ENCODE measurements at regions not wholly inside any gene's neighbourhood (a gene's known extent, or its start where the extent isn't known, plus 50 kb on each side); places are given as distances from the start of the nearest gene placed in this dataset.

DNA sequence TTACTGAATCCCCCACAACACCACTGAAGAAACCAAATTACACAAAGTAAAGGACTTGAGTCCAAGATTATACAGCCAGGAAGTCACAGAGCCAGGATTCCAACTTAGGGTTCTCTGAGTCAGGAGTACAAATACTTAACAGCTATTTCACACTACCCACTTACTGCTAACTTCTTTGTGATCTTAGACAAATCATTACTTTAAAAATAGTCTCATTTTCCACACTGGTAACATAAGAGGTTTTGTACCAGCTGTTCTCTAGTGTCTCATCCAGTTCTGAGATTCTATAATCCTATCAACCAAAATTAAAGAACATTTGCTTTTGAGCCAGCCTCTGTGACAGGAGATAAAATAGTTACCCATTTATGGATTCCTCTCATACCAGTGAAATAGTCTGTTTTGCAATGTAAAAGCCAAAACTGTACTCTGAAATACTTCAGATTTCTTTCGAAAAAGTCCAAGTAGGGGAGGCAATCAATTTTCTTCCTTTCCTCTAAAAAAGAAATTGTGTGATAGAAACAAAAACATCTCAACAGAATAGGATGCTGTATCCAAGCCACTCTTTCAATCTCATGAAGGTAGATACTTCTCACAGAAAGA, 157.6 kb downstream of the LRATD1 start:
- no peak for DNase-seq (ENCODE audit: unreplicated experiment)
- BruUV-seq (replicated peaks), result no TSS peak
- H3K27ac Mint-ChIP-seq (ENCODE audit: low read depth, unreplicated experiment), result no peak overlapping the region
- CTCF ChIA-PET, result no interaction called here
- no peak overlapping the region for H3K4me3 Mint-ChIP-seq (ENCODE audit: unreplicated experiment)
- no peaks in the 10 kb centered on the region for H3K9me3 Mint-ChIP-seq (ENCODE audit: unreplicated experiment)
- POLR2A ChIA-PET, result no interaction called here
- H3K36me3 Mint-ChIP-seq (ENCODE audit: insufficient read depth, unreplicated experiment), result no peaks in the 10 kb centered on the region
- intact Hi-C loops (cut with micrococcal nuclease), result no loop called here
- H3K27me3 Mint-ChIP-seq (ENCODE audit: insufficient read depth, unreplicated experiment), result no peaks in the 10 kb centered on the region
- H3K4me1 Mint-ChIP-seq (ENCODE audit: insufficient read depth, unreplicated experiment), result no peaks in the 10 kb centered on the region
- TF ChIP-seq, protein P1, sequence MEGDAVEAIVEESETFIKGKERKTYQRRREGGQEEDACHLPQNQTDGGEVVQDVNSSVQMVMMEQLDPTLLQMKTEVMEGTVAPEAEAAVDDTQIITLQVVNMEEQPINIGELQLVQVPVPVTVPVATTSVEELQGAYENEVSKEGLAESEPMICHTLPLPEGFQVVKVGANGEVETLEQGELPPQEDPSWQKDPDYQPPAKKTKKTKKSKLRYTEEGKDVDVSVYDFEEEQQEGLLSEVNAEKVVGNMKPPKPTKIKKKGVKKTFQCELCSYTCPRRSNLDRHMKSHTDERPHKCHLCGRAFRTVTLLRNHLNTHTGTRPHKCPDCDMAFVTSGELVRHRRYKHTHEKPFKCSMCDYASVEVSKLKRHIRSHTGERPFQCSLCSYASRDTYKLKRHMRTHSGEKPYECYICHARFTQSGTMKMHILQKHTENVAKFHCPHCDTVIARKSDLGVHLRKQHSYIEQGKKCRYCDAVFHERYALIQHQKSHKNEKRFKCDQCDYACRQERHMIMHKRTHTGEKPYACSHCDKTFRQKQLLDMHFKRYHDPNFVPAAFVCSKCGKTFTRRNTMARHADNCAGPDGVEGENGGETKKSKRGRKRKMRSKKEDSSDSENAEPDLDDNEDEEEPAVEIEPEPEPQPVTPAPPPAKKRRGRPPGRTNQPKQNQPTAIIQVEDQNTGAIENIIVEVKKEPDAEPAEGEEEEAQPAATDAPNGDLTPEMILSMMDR (IDR thresholded peaks at IDR 0.05; ENCODE audit: unreplicated experiment), result no peak

DNA sequence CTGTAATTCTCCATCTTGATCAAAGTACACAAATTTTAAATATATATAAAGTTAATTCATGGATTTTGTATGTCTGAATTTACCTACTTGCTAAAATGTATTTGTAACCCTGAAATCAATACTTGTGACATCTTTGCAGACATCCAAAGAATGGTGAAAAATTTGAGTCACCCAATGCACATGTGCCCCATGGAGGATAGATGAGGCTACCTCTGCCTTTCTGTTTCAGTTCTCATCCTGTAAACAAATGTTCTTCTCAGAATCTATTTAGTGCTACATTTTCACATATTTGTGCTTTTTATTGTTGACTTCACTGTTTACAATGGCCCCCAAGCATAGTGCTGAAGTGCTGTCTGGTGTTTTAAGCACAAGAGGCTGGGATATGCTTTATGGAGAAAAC, 171.5 kb downstream of the LRATD1 start:
- BruUV-seq (replicated peaks), result no TSS peak

DNA sequence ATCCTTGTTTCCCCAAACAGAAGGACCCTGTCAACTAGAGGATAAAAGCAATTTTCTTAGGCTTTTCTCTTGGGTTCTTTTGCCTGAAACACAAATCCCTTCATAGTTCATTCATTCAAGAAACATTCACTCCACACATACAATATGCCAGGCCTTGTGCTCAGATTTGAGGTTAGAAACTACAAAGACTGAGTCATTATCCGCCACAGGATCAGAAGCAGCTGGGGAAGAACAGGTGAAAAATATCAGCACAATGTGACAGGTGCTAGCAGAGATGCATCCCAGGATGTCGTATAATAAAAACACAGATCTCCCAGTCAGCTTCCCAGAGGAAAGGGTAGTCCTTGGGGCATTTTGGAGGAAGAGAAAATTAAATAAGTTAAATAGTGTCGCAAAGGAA, 172.4 kb downstream of the LRATD1 start:
- H3K27me3 Mint-ChIP-seq (ENCODE audit: insufficient read depth, unreplicated experiment), result no peaks in the 10 kb centered on the region
- H3K9me3 Mint-ChIP-seq (ENCODE audit: unreplicated experiment), result peaks cover 14% of the 10 kb centered on the region
- intact Hi-C loops (cut with micrococcal nuclease), result no loop called here
- H3K4me3 Mint-ChIP-seq (ENCODE audit: unreplicated experiment), result no peak overlapping the region
- no peak for DNase-seq (ENCODE audit: unreplicated experiment)
- CTCF ChIA-PET, result interaction anchor here (1.1 kb wide), 1 partner anchor 128 kb away, joined by 3 read pairs; no protein-coding TSS in a partner anchor
- POLR2A ChIA-PET, result no interaction called here
- H3K36me3 Mint-ChIP-seq (ENCODE audit: insufficient read depth, unreplicated experiment), result no peaks in the 10 kb centered on the region
- no peaks in the 10 kb centered on the region for H3K4me1 Mint-ChIP-seq (ENCODE audit: insufficient read depth, unreplicated experiment)
- BruUV-seq (replicated peaks), result no TSS peak
- H3K27ac Mint-ChIP-seq (ENCODE audit: low read depth, unreplicated experiment), result no peak overlapping the region
- TF ChIP-seq, protein P1 (IDR thresholded peaks at IDR 0.05; ENCODE audit: unreplicated experiment), result no peak

More for the DNA sequence above, 171.5 kb downstream of the LRATD1 start:
- no peaks in the 10 kb centered on the region for H3K36me3 Mint-ChIP-seq (ENCODE audit: insufficient read depth, unreplicated experiment)
- TF ChIP-seq, protein P1 (IDR thresholded peaks at IDR 0.05; ENCODE audit: unreplicated experiment), result no peak
- no peak overlapping the region for H3K27ac Mint-ChIP-seq (ENCODE audit: low read depth, unreplicated experiment)
- peaks cover 14% of the 10 kb centered on the region for H3K9me3 Mint-ChIP-seq (ENCODE audit: unreplicated experiment)
- intact Hi-C loops (cut with micrococcal nuclease), result no loop called here
- no peaks in the 10 kb centered on the region for H3K27me3 Mint-ChIP-seq (ENCODE audit: insufficient read depth, unreplicated experiment)
- POLR2A ChIA-PET, result interaction anchor here (0.6 kb wide), 1 partner anchor 803 kb away, joined by 4 read pairs; no protein-coding TSS in a partner anchor
- no peaks in the 10 kb centered on the region for H3K4me1 Mint-ChIP-seq (ENCODE audit: insufficient read depth, unreplicated experiment)
- CTCF ChIA-PET, result no interaction called here
- DNase-seq (ENCODE audit: unreplicated experiment), result no peak
- H3K4me3 Mint-ChIP-seq (ENCODE audit: unreplicated experiment), result no peak overlapping the region

DNA sequence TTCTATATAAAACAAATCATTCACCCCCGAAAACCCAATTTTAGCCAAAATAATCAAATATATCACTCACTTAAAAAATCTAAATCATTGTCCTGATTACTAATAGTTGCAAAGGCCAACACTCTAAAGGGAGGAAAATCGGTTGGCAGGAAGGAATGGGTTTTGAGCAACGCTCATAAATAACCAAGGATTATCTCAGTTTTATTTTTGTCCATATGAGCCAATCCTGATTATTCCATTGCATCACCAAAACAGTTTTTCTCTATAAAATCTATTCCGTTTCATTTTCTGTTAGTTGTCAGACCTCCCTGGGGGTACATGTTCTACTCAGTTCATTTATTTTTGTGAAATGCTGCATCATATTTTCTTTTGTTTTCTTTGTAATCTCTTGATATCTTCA, 174.1 kb downstream of the LRATD1 start:
- TF ChIP-seq, protein P1 (IDR thresholded peaks at IDR 0.05; ENCODE audit: unreplicated experiment), result no peak
- H3K4me1 Mint-ChIP-seq (ENCODE audit: insufficient read depth, unreplicated experiment), result no peaks in the 10 kb centered on the region
- no peak for DNase-seq (ENCODE audit: unreplicated experiment)
- no peaks in the 10 kb centered on the region for H3K27me3 Mint-ChIP-seq (ENCODE audit: insufficient read depth, unreplicated experiment)
- CTCF ChIA-PET, result interaction anchor here (0.7 kb wide), 1 partner anchor 330 kb away, joined by 3 read pairs; no protein-coding TSS in a partner anchor
- H3K9me3 Mint-ChIP-seq (ENCODE audit: unreplicated experiment), result peaks cover 5% of the 10 kb centered on the region
- no TSS peak for BruUV-seq (replicated peaks)
- POLR2A ChIA-PET, result no interaction called here
- intact Hi-C loops (cut with micrococcal nuclease), result no loop called here
- H3K4me3 Mint-ChIP-seq (ENCODE audit: unreplicated experiment), result no peak overlapping the region
- no peaks in the 10 kb centered on the region for H3K36me3 Mint-ChIP-seq (ENCODE audit: insufficient read depth, unreplicated experiment)
- no peak overlapping the region for H3K27ac Mint-ChIP-seq (ENCODE audit: low read depth, unreplicated experiment)
